ENCODE measurements at regions not wholly inside any gene's neighbourhood (a gene's known extent, or its start where the extent isn't known, plus 50 kb on each side); places are given as distances from the start of the nearest gene placed in this dataset.
A peak's percentile ranks its signal among the peaks of the same experiment; 100 is the strongest.

GRCh38 chr18:73660931-73661856, 486.4 kb downstream of the FBXO15 start:
- no peak for DNase-seq (ENCODE audit: extremely low read depth, low read depth, low spot score)

- DNase-seq (ENCODE audit: extremely low read depth, low read depth, low spot score), result no peak
Measured at GRCh38 chr18:73656691-73657090, 490.9 kb downstream of the FBXO15 start.

- DNase-seq (ENCODE audit: extremely low read depth, low read depth, low spot score), result no peak
Measured at GRCh38 chr18:73653827-73654226, 493.8 kb downstream of the FBXO15 start.

- no peak for DNase-seq (ENCODE audit: extremely low read depth, low read depth, low spot score)
Measured at GRCh38 chr18:73653251-73653650, 494.4 kb downstream of the FBXO15 start.

- DNase-seq (ENCODE audit: extremely low read depth, low read depth, low spot score), result no peak
Measured at GRCh38 chr18:73647391-73647790, 500.2 kb downstream of the FBXO15 start.

- peak; percentile 57 for DNase-seq (ENCODE audit: extremely low read depth, low read depth, low spot score)
Measured at GRCh38 chr18:73646772-73647171, 500.9 kb downstream of the FBXO15 start.

GRCh38 chr18:73646196-73646595, 501.4 kb downstream of the FBXO15 start:
- DNase-seq (ENCODE audit: extremely low read depth, low read depth, low spot score), result no peak

GRCh38 chr18:73645160-73645715, 502.4 kb downstream of the FBXO15 start:
- no peak for DNase-seq (ENCODE audit: extremely low read depth, low read depth, low spot score)

- DNase-seq (ENCODE audit: extremely low read depth, low read depth, low spot score), result no peak
Measured at GRCh38 chr18:73639788-73640187, 507.8 kb downstream of the FBXO15 start.

- no peak for DNase-seq (ENCODE audit: extremely low read depth, low read depth, low spot score)
Measured at GRCh38 chr18:73638709-73639108, 508.9 kb downstream of the FBXO15 start.

- DNase-seq (ENCODE audit: extremely low read depth, low read depth, low spot score), result no peak
Measured at GRCh38 chr18:73636355-73636754, 511.3 kb downstream of the FBXO15 start.

- DNase-seq (ENCODE audit: extremely low read depth, low read depth, low spot score), result no peak
Measured at GRCh38 chr18:73626859-73627258, 520.8 kb downstream of the FBXO15 start.

- DNase-seq (ENCODE audit: extremely low read depth, low read depth, low spot score), result no peak
Measured at GRCh38 chr18:73626221-73626620, 521.4 kb downstream of the FBXO15 start.

GRCh38 chr18:73621091-73621490, 526.5 kb downstream of the FBXO15 start:
- no peak for DNase-seq (ENCODE audit: extremely low read depth, low read depth, low spot score)

- DNase-seq (ENCODE audit: extremely low read depth, low read depth, low spot score), result no peak
Measured at GRCh38 chr18:73617981-73618380, 529.7 kb downstream of the FBXO15 start.

- no peak for DNase-seq (ENCODE audit: extremely low read depth, low read depth, low spot score)
Measured at GRCh38 chr18:73615506-73615905, 532.1 kb downstream of the FBXO15 start.

GRCh38 chr18:73614812-73615211, 532.8 kb downstream of the FBXO15 start:
- DNase-seq (ENCODE audit: extremely low read depth, low read depth, low spot score), result no peak

GRCh38 chr18:73613706-73614340, 533.8 kb downstream of the FBXO15 start:
- no peak for DNase-seq (ENCODE audit: extremely low read depth, low read depth, low spot score)

GRCh38 chr18:73597832-73598615, 549.6 kb downstream of the FBXO15 start:
- no peak for DNase-seq (ENCODE audit: extremely low read depth, low read depth, low spot score)

- no peak for DNase-seq (ENCODE audit: extremely low read depth, low read depth, low spot score)
Measured at GRCh38 chr18:73594749-73595148, 552.9 kb downstream of the FBXO15 start.

GRCh38 chr18:73593207-73593606, 554.4 kb downstream of the FBXO15 start:
- no peak for DNase-seq (ENCODE audit: extremely low read depth, low read depth, low spot score)
